GM18508 (cell line): ENCODE measurements at regions not wholly inside any gene's neighbourhood (a gene's known extent, or its start where the extent isn't known, plus 50 kb on each side); places are given as distances from the start of the nearest gene placed in this dataset.
A peak's percentile ranks its signal among the peaks of the same experiment; 100 is the strongest.

Experiments
- ATAC-seq: cut with Tn5 transposase; IDR thresholded peaks from one replicate; pipeline ENCODE4 v1.9.1; 2021; ENCODE audit warnings: moderate number of reproducible peaks; ENCODE audit not compliant: insufficient read depth, unreplicated experiment

DNA sequence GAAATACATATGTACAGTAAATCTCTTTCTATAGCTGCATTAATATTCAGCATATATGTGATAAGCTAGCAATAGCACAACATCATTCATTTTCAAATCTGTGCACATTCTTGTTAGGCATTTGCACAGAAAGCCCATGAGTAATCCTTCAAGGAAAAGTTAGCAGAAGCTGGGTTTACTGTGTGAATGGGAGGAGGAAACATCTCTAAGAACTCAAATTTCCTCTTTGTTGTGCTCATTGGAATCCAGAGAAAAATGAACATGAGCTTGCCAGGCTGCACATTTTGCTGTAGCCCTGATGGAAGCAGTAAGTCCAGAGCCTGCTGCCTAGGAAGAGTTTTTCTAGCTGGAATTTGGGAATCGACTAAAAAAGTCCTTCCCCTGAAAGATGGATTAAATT lies 214.2 kb upstream of the FOXD3 start:
- no peak for ATAC-seq

DNA sequence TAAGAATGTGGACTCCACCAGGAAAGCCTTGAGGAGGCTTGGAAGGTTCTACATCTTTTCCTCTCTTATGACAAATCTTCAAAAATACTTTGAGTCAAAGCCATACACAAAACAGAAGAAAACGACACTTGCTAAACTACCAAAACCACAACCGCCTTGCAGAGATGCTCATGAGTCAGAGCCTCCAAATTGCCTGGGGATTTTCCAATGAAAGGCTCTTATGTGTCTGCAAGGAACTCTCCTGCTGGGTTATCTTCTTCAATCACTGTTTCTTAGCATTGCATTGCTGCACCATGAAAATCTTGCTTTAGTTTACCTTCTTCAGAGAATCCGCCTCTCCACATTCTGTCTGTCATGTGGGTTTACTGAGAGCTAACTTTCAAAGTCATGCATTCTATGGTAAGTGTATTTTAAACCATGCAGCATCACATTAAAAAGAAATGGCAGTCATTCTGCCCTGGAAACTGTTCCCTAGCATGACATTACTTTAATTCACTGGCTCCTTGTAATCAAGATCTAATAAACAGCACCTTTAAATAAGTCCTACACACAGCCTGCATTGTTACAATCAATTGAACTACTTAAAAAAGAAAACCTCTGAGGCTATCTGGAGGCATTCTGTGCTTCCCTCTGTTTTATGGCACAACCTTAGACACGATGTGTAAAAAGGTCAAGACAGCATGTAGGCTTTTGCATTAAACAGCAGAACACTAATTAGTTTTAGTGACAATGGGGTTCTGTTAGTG lies 210.0 kb upstream of the FOXD3 start:
- ATAC-seq: no peak

DNA sequence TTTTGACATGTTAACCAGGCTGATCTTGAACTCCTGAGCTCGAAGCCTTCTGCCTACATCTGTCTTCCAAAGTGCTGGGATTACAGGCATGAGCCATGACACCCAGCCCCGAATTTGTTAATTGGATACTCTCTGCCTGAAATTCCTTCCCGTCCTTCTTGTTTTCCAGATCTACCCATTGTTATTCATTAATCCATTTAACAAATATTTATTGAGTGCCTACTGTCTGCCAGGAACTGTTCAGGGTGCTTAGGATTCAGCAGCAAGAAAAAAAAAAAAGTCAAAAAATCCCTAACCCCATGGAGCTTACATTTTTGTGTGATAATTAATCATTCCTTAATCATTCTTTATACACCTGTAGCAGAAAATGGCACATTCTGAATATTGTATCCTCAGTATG lies 206.8 kb upstream of the FOXD3 start:
- no peak for ATAC-seq

DNA sequence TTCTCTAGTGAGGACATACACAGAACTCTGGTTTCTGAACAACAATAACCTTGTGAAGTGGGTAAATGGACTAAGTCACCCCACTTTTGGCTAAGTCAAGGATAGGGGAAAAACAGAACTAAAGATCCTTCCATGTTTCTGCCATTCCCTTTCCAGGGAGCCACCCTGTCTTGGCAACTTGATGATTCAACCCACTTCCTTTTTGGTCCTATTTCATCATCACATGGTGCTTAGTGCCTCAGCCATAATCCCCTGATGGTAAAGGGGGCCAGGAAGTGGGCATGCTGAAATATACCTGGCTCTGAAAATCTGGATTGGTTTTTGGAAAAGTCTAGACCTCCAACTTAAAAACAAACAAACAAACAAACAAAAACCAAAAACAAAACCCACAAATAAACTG lies 206.4 kb upstream of the FOXD3 start:
- ATAC-seq: no peak

DNA sequence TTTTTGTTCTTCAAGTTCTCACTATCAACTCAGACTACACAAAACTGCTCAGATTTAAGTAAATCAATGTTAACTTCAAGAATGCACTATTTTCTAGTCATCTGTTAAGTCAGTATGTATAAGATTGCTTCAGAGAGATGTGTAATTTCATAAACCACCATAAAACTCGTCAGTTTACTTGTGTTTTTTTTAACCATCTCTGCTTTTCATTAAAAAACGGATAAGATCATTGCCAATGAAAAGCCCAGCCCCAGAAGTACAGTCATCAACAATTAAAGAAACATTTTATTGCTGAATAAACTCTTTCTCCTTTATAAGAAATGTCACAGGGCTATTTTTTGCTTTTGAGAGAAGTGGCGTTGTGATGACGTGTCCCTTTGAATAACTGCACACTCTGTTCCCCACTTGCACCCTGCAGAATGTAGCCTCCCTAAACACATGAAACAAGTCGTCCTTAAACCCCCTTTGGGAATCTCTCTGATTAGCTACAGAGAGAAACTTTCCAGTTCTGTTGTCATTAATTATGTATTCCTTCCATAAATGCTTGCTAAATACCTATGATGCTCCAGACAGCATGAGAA lies 202.7 kb upstream of the FOXD3 start:
- no peak for ATAC-seq

DNA sequence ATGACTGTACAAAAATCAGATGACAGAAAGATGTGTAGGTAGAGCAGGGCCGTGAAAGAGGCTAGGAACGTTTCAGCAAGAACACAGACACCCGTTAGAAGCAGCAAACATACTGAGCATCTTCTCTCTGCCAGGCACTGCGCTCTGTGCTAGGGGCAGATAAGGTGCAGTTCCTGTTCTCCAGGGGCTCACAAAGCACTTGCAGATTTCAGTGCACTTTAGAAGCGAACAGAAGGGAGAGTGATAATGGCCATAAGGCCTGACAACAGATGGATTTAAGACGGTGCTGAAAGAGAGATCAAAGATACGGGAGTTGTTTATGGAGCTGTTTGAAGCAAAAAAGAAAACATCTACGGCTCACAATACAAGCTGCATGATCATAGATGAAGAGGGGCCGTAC lies 200.3 kb upstream of the FOXD3 start:
- ATAC-seq: no peak

DNA sequence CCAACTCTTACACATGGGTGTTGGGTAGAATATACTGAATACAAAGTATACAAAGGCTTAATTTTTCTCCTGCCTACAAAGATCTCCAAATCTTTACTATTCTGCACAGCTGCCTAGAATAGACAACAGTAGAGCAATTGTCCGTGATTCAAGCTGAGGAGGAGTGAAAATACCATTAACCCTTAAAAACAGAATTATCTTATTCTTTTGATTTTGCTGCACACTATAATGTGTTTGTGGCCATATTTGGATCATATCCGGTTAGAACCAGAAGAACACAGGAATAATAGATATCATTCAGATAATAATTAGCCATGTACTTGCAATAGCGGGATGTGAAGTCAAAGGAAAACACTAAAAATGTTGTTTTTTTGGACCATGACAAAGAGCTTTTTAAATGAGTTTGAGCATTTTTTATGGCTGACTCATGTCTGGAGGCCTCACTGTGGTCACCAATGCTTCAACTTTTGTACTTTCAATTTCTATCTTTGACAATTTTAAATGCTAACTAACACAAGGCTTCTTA lies 197.6 kb upstream of the FOXD3 start:
- ATAC-seq: peak; percentile 79

DNA sequence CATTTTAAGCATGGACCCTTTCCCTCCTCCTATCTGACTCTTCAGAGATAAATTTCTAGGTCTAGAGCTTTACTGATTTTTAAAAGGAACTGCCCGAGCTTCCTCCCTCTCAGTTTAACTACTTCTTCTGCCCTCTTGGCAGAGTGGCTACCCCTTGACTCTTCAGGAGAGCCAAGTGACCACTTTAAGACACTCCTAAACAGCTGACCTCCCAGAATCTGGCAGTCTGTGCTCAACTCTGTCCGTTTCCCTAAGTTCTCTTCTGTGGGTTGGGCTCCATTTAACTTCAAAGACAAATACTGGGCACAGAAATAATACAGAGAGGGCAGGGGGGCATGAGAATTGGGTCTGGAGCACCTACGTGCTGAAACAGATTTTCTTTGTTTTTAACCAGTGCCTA lies 196.3 kb upstream of the FOXD3 start:
- ATAC-seq: no peak

DNA sequence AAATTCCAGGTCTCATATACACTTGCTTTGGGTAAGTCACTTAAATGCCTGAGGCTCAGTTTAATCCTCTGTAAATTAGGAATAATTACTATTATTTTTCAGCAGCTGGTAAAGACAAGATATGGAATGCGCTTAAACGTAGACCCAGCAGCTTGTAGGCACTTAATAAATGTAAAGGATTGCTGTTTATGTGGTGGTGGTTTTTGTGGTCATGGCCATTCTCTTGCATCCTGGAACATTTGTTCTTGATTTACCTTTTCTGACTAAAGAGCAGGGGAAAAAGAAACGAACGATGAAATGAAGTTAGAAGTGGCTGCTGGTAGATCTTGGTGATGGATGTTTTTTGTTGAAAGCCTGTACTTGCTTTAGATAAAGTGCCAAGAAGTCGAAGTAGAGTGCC lies 195.0 kb upstream of the FOXD3 start:
- ATAC-seq: no peak

DNA sequence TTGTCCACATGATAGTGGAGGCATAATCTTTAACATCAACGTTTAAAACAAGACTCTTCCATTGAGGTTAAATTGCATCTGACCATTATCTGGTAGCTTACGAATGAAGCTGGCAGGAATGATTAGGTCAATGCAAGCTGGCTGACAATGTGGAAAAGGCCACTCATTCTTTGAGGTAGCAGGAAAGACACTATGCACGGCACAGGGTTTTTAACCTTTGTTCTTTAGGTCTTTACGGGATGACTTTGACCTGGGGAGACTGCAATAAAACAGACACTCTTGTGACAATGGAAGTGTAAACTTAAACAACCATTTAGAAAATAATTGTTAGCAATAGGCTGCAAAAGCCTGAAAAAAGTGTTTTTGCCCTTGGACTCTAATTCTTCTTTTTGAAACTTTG lies 193.8 kb upstream of the FOXD3 start:
- ATAC-seq: no peak

DNA sequence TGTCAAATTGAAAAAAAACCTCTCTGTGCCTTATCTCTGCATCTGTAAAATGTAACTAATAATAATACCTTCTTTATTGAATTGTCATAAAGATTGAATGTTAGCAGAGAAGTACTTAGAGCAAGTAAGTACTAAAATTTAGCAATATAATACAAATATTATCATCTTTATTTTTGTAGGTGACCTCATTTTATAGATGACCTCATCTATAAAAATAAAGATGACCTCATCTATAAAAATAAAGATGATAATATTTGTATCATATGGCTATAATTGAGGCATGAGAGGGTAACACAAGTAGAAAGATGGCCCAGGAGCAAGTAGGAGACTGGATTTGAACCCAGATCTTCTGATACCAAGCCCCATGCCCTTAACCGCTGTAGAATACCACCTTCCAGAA lies 193.2 kb upstream of the FOXD3 start:
- no peak for ATAC-seq

DNA sequence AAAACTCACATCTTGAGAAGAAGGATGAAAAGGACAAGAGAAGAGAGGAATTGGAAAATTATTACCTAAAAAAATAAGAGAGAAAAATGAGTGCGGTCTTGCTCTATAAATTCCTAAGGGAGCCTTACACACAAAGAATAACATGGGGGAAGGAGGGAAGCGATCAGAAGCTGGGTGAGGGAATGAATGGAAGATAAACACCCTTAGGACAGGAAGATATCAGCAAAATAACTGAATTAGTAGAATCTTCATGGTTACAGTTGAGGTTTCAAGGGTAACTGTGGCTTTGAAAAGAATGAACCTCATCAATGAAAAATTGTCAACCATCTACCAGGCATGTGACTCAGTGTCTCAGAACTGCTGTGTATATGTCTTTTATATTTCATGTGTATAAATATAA lies 192.5 kb upstream of the FOXD3 start:
- ATAC-seq: no peak

DNA sequence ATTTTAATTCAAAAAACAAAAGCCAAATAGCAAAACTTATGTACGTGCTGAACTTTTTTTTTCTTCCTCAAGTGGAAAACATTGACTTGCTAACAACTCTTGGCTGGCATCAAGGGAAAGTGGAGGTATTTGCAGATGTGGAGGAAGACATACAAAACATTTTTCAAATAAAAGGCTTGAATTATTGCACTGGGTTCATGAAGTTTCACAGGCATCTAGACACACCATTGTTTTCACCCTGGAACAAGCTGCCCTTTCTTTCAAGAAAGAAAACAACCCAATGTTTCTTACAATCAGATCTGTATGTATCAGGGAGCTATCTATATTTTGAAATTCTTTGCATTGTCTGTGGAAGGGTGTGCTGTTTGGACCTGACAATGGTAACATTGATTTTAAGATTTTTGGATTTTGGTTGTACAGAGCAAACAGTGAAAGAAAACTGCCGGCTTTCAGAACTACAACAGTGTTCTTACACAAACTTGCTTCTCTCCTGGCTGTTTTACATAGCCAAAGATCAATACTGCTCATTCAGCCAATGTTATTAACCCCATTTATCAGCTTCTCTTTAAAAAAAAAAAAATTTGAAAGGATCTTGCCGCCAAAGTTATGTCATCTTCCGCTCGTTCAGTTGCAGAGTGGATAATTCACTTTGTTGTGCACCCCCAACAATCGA lies 187.7 kb upstream of the FOXD3 start:
- ATAC-seq: no peak

DNA sequence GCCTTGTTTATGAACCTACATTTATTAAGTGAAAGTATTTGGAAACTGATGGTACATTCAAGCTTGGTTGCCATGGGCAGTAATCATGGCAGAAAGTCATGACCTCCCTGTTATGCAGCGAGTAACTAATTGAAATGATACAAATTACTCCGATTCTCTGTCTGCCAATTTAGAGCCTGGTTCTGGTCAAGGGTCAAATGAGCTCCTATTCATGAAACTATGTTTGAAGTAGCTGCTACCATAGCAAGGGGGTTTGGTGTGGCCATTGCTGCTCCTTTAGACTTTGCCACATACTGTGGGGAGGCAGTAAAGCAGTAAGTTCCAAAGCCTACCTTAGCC lies 187.2 kb upstream of the FOXD3 start:
- ATAC-seq: no peak

DNA sequence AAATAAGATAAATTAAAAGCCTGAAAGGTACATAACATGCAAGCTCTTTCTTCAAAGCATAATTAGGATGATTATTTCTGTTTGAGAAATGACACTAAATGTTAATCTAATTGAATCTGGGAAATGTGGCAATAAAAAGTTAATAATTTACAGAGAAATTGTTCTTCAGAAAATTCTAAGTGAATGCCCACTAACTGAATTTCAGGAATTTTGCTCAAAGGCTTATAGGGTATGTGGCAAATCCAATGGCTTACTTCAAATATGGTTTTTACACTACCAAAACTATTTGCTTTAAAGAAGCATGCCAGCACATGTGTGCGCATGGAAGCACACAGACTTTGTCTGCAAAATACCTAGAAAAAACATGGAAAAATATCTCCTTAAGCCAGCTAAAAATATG lies 186.6 kb upstream of the FOXD3 start:
- no peak for ATAC-seq

DNA sequence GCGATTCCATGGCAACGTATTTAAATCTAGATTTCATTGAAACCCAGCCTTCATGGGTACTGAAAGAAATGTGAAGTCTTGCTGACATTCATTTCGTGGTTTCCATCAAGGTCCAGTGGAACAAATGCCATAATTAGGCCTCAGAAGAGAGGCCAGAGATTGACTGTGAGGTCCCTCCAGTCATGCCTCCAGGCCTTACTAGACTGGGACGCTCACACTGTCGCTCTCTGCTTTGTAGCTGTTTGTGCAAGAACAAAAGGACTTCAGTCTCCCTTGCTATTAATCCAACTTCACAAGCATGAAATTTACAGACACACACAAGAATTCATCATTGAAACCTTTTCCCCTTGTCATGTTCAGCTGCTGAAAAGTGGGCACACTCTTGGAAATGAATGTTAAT lies 180.4 kb upstream of the FOXD3 start:
- no peak for ATAC-seq

DNA sequence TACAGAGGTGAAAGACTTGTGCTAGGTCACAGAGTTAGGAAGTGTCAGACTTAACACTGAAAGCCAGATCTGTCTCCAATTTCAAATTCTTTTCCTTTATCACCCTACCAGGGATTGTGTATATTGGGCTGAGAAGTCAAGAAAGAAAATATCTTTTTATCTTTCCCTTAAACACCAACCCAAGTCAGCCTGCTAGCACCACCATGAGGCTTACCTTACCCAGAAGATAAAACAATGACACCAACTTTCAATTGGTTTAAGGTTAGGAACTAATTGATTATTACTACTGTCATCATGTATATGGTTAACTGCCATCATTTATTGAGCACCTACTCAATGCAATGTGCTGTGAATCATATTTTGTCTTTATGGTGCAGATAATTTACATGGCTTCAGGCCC lies 178.9 kb upstream of the FOXD3 start:
- no peak for ATAC-seq

DNA sequence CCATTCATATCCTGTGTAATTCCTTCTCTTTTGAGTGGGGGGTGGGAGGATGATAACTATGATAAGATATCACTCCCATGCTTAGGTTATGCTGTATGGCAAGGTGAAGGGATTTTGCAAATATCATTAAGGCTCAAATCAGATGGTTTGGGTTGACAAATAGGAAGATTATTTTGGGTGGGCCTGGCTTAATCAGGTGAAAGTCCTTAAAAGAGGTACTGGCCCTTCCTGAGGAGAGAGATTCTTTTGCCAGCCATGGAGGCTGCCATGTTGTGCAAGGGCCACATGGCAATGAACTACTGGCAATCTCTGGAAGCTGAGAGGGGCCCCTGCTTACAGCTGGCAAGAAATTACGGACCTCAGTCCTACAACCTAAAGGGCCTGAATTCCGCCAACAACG lies 174.6 kb upstream of the FOXD3 start:
- no peak for ATAC-seq

DNA sequence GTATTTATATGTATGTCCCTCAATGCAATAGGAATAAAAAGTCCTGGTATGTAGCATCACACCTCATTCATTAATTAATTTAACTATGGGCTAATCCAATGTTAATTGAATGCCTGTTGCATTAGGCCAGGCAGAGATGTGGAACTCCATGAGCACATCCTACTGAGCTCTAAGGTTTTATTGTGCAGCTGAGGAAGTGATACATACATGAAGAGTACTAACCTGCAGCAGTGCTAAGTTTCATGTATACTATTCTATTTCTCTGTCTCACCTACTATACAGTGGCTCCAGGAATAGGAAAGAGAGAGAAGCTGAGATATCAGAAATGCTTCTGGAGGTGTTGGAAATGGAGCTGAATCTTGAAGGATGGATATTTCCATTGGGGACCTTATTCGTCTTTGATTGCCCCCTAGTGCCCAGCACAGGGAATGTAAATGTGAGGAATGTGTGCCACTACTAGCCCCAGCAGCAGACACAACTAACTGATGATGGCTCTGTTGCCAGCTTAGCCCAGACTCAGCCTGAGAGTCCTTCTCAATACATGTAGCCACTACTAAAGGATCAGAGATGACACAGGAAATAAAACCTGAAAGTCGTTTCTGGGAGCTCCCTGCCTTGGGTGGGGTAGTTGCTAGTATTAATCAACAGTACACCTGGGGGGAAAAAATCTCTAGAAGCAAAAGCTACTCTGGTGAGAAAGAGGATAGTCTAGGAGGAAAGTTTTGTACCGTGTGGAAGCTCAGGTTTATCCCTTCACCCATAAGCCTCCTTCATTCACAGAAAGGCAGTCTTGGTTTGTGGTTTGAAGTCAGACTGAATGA lies 173.3 kb upstream of the FOXD3 start:
- no peak for ATAC-seq

DNA sequence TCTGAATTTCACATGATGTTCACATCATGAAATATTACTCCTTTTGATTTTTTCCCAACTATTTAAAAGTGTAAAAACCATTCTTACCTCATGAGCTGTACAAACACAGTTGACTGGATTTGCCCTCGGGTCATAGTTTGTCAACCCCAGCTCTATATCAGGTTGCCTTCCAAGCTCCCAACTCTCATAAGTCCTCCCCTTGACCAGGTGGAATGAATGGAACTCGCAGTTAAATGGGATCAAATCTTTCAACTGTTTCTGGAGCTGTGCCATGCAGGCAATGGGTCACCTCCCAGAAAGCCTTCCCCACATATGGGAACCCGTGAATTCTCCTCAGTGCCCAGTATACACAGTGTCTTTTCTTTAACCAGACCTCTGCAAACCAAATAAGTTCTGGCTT lies 169.8 kb upstream of the FOXD3 start:
- ATAC-seq: no peak

DNA sequence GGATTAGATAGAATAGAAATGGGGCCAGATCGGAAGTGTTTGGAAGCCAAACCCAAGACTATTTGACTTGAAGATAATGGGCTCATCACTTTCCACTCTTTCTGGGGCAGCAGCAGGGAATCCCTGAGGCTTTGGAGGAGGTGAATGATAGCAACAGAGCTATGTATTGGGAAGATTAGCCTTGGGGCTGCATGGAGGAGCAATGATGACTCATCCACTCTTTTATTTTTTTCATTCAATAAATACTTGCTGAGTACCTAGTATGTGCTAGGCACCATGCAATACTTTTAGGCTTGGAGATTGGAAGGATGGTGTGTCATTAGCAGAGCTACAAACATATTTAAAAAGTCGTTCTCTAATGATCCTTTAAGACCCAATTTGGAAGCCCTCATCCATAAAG lies 166.9 kb upstream of the FOXD3 start:
- ATAC-seq: no peak
